CMK (cell line): ENCODE measurements at regions not wholly inside any gene's neighbourhood (a gene's known extent, or its start where the extent isn't known, plus 50 kb on each side); places are given as distances from the start of the nearest gene placed in this dataset.

Experiments
- DNase-seq: peaks from one replicate; pipeline ENCODE4 v3.0.0-alpha.2; 2010; ENCODE audit warnings: low read depth

DNA sequence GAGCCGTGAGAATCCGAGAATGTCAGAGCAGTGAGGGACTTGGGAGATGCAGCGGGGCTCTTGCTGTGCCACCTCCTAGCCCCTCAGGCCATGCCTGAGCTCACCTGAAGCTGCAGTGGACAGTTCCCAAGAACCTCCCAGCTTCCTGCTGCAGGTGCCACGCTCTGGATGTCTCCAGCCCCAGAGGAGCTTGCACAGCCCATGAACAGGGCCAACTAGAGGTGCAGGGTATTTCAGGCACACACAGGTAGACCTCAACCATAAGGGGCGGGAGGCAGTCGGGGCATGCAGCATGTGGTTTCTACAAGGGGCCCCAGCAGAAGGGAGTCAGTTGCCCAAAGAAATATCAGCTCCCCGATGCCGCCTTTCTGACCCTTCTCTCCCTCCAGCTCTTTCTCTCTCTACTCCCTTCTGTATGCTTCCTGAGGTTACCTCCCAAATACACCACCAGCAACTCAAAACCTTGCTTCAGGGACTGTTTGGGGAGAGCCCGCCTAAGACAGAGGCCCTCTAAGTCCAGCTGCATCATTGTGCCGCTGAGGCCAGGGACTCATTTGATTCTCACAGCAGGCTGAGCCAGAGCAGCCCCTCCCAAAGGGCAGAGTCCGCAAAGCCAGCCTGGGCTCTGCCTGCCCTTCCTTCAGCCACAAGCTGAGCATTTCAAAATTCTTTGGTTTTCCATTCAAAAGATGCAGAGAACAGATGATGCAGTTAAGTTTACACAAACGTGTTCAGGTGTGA, 209.8 kb downstream of the MATN1 start:
- DNase-seq, result no peak

DNA sequence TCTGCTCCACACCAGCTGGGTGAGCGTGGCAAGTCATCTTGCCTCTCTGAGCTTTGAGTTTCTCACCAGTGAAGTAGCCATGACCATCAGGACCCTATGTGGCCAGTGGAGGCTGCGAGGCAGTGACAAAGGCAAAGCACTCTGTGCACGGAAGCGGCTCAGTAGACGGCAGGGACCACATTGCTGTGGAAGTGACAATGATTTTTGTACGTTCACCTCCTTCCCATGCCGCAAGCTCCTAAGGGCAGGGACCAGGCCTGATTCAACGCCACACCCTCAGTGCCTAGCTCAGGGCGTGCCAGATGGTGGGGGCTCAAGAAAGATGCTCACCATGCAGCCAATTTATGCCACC, 210.5 kb downstream of the MATN1 start:
- no peak for DNase-seq

DNA sequence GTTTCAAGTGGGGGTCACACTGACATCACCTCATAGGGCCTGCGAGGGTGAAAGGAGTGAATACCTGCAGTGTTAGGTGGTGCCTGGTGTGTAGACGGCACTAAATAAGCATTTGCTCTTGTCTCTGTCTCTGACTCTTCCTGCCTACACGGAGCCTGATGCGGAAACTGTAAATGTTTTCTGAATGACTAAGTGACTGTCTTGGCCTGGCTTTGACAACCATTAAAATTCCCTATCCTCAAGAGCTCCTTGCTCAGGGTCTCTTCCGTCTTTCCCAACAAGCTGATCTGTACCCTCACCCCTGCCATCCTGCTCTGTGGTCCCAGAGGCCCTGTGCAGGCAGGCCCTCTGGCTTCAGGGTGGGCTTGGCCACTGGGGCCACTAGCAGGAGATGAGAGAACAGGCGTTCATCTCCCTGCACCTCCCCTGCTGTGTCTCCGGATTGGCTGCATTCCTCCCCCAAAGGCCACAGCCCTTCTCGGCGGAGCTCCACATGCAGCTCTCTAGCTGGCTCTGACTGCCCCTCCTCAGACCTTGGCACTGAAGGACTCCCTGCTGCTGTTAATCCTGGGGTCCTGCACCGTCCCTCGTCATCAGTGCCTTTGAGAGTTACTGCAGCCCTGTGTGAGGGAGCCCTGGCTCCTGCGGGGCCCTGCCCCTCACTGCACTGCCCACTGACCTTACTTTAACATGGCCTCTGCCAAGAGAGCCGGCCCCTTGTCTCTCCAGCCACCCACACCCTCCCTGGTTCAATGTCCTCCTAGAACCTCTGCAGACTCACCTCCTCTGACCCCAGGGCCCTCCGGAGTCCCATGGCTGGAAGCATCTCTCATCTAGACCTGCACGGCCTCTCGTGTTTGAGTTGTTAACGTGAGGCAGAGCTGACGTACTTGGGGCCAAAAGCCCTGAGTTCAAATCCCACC, 211.1 kb downstream of the MATN1 start:
- DNase-seq, result no peak

DNA sequence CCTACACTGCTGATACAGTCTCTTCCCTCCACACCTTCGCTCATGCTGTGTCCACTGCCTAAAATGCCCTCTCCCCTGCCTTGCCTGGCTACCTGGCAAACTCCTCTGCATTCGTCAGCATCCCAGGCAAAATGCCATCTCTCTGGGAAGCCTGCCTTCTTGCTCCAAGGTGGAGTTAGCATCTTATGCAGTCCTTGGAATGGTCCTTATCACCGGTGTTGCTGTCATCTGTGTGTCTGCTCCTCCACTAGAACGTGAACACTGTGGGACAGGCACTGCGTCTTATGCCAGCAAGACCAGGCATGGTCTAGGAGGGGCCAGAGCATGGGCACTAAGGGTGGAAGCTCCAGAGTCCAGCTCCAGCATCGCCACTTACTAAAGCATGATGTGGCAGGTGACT, 211.8 kb downstream of the MATN1 start:
- no peak for DNase-seq

DNA sequence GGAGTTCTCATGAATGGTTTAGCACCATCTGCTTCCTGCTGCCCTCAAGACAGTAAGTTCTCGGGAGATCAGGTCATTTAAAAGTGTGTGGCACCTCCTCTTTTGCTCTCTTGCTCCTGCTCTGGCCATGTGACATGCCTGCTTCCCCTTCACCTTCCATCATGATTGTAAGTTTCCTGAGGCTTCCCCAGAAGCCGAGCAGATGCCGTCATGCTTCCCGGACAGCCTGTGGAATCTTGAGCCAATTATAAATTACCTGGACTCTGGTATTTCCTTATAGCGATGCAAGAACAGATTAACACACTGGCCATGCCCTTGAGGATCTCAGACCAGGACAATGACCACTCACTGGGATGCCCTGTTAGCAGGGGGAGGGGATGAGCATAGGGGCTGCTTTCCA, 212.3 kb downstream of the MATN1 start:
- DNase-seq, result no peak

DNA sequence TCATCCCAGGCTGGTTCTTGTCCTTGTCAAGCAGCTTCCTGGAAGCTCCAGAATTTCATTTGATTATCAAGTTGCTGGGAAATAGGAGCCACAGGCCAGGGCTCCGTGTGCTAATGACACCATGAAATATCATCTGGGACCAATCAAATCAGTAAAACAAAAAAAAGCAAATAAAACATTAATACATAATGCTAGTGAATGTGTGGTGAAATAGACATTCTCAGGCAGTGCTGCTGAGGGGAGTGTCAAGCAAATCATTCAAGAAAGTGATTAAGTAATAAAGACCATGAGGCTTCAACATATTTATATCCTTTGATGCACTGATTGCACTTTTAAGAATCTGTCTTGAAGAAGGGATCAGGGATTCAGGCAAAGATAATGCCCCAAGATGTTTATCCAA, 213.7 kb downstream of the MATN1 start:
- DNase-seq, result no peak

DNA sequence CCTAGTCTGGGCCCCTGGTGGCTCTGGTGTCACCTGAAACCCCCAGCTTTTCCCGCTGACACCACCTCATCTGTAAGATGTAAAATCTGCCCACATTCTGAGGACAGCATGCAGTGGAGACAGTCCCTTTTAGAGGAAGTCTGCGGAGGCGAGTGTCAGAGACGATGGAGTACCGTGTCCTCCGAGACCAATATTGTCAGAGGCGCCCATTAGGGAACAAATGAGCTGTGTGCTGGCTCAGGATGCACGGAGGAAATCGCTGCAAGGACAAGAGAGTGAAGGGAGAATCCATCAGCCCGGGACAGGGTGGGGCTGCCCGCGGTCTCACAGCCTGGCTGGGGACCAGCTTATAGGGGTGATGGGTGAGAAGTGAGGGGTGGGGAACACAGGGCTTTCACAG, 214.8 kb downstream of the MATN1 start:
- no peak for DNase-seq

DNA sequence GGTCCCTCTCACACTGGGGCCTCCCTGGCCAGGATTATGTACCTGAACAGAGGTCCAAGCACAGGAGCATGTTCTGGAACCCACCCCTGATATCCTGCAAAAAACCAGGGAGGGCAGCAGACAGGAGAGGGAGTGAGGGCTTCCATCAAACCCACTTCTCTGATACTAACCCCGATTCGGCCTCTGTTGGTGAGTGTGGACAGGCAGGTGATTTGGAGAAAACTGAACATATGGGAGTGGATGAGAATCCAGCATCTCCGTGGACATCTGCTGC, 215.3 kb downstream of the MATN1 start:
- no peak for DNase-seq

DNA sequence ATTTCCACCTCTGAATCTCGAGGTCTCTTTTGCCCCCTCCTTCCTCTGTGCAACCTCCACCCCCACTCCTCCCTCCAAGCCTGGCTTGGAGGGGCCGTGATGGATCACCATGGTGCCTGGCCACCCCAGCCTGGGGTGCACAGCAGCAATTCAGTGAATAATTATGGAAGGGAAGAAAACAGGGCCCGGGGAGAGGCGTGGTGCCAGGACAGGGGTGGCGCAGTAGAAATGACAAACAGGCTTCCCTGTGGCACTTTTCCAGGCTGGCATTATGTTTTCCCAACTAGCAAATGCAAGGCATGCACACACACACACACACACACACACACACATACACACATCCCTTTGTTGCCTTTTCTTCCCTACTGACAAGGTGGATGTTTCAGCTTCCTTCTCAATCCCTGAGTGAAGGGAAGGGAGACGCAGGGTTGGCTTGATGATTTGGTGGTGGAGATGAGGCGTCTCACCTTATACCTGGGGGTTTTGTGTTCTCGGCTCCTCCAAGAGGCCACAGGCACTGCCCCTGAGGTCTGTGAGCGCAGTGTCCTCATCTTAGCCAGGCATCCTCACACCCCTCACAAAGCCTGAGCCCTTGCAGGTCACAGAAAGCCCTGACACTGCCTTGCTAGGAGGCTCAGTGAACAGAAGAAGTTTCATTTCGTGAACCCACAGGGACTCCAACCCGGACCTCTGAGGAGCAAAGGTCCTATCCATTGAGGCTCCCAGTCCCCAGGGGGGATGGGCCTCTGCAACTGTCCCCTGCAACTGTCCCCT, 215.8 kb downstream of the MATN1 start:
- no peak for DNase-seq

DNA sequence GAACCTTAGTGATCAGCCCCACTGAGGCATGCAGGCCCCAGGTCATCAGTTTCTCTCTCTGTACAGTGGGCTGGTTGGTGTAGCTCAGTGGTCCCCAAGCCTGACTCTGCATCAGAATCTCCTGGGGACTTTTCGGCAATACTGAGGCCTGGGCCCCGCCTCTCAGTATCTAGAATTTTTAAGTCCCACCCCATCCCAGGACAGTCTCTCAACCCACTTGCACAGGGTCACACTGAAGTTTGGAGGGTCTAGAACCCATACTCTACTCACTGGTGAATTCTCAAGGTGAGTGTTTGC, 216.4 kb downstream of the MATN1 start:
- no peak for DNase-seq

DNA sequence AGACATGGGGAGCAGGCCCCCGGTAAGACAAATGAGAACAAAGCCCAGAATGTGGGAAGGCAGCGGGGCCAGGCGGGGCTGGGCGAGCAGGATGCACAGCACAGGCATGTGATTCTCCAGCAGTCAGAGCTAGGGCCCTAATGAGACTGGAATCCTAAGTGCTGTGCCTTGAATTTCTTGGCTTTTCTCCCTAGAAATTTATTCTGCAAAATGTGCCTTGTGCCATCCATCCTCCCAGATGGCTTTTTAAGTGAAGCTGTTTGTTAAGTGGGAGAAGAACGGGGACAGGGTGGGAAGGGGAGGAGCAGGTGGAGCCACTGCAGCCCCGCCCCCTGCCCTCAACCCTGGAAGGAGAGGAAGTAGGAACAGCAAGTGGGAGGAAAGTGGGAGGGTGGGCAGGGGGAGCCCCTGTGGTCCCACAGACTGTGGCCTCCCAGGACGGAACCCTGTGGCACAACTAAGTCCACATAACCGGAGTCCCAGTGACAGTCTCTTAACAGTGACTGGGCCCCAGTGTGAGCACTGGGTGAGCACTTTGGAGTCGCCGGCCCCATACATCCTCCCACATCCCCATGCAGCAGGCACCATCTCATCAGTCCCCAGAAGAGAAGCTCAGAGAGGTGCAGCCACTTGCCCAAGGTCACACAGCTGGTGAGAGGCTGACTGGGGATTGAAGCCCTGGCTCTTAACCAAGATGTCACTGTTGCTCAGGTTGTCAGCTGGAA, 216.9 kb downstream of the MATN1 start:
- DNase-seq, result no peak

DNA sequence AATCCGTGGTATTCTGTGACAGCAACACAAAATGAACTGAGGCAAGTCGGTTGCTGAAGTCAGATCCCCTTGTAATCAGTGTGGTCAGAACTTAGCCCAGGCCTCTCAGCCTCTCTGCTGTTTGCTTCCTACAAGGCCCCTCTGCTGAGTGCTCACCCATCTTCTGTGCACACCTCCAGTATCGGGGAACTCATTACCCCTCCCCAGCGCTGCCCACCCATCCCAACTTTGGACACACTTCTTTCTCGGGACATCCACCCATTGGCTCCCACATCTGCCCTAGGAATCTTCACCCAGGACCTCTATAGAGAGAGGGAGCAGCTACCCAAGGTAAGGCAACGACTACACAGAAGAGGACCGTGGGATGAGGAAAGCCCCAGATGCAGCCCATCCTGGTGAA, 217.5 kb downstream of the MATN1 start:
- DNase-seq, result no peak

DNA sequence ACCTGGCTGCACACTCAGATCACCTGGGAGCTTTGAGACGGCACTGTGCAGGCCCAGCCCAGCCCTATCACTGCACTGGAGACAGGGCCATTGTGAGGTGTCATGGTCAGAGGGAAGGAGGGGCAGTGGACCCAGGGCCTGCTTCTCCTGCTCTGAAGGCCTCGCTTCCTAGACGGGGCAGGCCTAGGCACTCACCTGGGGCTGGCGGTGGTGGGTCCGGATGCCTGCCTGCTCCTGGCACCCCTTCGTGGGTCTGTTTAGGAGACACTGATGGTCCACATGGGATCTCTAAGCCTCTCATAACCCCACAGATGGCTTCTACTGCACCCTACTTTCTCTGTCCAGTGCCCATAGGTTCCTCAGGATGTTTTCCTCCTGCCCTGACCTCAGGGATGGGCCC, 230.9 kb downstream of the MATN1 start:
- no peak for DNase-seq

DNA sequence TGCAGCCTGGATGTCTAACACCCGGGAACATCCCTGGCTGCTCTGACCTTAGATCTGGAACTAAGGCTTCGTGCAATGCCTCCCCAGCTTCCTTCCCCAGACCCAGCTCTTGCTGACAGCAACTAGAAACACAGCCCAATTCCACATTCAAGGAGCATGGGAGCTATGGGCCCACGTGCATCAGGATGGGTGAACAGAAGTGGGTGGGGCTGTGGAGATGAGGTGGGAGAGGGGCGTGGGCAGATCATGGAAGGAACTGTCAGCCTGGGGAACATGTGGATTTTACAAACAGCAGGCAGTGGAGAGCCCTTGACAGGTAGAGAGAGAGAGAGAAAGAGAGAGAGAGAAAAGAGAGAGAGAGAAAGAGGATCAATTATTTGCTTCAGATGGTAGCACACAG, 231.6 kb downstream of the MATN1 start:
- DNase-seq, result no peak

DNA sequence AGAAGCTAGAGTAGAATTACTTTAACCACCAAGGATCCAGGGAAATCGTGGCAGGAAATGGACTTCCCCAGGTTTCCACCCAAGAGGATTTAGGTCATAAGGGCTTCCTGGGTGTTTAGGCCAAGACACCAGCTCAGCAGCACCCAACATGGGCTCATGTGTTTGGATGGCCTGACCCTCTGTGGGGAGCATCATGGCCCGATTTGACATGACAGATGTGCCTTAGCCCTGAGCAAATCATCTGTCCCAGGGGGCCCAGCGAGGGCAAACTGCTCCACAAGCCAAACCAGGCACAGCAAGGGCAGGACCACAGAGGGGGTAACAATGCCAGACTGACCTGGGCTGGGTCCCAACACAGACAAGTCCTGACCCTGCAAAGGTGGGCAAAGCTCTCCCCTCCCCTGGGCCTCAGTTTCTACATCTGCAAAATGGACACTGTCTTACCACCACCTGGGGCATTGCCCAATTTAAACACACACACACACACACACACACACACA, 232.8 kb downstream of the MATN1 start:
- no peak for DNase-seq

DNA sequence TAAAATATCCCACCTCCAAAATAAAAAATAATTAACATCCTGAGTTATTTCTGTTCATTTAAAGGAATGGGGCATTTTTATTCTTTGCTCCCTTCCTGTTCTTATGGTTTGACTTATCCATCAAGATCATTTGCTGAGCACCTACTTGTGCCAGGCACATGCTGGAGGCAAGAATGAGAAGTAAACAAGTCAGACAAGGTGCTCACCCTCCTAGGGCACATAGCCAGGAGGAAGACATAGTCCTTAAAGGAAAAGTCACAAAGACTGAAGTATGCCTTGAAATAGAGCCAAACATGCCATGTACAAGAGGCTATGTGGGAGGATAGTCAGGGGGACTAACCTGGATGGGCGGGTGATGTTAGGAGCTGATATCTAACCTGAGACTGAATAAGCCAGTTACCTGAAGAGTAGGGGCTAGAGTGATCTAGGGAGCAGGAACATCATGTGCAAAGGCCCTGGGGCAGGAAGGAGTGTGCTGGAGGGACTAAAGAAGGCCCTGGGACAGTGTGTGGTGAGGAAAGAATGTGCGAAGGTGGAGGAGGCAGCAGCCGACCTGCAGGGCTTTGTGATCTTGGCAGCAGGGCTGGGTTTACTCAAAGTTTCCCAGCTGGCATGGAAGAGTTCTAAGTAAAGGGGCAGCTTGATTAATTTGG, 233.5 kb downstream of the MATN1 start:
- DNase-seq, result no peak

DNA sequence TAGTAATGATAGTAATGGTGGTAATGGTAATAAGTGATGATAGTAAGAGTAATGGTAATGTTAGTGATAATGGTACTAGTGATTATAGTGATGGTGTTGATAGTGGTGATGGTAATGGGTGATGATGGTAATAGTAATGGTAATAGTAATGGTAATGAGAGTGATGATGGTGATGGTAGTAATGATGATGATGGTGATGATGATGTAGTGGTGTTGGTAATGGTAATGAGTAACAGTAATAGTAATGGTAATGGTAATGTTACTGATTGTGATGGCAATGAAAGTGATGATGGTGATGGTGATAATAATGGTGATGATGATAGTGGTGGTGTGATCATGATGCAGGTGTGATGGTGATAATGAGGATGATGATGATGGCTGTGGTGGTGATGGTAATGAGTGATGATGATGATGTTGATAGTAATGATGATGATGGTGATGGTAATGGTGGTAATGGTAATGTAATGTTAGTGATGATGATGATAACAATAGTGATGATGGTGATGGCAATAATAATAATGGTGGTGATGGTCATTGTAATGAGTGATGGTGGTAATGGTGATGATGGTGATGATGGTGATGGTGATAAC, 235.0 kb downstream of the MATN1 start:
- DNase-seq, result no peak

DNA sequence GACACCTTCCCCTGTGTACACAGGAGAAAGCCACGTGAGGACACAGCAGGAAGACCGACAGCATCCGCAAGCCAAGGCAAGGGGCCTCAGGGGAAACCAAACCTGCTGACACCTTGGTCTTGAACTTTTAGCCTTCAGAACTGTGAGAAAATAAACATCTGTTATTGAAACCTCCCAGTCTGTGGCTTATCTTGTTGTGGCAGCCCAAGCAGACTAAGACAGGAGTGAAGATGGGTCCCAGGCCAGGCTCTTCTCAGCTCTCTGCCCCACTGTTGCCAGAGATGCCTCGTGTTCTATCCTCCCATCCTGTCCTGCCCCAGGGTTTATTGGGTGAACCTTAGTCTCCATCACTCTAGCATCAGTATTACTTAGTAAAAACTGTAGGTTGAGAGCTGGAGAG, 236.3 kb downstream of the MATN1 start:
- no peak for DNase-seq

DNA sequence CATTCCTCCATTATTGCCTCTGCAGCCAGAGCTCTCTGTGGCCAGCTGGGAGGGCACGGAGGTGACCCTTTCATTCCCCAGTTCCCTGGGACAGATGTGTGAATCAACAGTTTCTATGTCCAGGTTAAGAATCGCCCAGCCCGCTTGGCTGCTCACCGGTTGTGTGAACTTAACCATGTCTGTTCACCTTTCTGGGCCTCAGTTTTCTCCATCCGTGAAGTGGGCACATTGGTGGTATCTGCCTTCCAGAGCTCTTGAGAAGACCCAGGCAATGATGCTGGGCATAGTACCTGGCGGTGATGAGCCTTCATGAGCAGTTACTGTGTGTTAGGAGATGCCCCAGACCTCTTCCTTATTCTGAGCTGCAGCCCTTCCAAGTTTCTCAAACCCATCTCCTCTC, 238.3 kb downstream of the MATN1 start:
- DNase-seq, result no peak

DNA sequence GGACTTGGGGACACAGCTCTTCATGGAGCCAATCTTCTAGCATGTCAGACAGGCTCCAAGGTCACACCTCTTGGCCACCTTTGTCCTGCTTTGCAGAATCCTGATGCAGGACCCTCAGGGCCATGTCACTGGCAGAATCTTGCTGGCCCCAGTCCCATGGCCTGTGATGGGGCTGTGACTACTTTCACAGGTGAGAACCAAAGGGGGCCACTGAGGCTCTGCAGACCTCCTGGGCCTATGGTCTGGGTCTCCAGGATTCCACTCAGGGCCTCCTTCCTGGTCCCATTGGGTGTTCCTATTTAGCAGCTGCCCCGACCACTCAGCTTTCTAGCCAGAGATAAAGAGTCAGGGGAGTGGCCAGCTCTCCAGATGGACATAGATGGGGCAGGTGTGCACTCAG, 238.7 kb downstream of the MATN1 start:
- DNase-seq, result no peak

DNA sequence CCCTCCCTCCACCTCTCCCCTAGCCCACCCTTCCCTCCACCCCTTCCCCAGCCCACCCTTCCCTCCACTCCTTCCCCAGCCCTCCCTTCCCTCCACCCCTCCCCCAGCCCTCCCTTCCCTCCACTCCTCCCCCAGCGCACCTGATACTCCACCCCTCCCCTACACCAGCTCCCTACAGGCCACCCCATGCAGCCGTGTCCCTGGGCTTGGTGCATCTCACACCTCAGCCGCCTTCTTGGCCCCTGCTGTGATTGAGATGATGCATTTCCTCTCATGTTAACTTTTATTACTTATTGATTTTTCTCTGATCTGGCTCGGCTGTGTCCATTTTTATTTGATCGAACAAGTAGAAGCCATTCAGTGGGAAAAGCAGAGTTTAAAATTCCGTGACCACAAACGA, 243.8 kb downstream of the MATN1 start:
- DNase-seq, result no peak
